T-cell (primary cell): ENCODE measurements at regions not wholly inside any gene's neighbourhood (a gene's known extent, or its start where the extent isn't known, plus 50 kb on each side); places are given as distances from the start of the nearest gene placed in this dataset.

ENCODE experiments used
- ATAC-seq, 4 experiments: fragments of 200-7000 bp in 3 of 4; fragments of 150-1000 bp in 1 of 4; cut with Tn5 transposase; replicated peaks in 1 of 4; 1 replicate in 3 of 4; 2 replicates in 1 of 4; pipeline ENCODE4 v1.10.0; 2021; ENCODE audit warnings: moderate library complexity in 3 of 4, mild to moderate bottlenecking in 2 of 4, moderate number of reproducible peaks in 1 of 4
- CTCF ChIA-PET, 2 donors: fragments of 300-600 bp; sonication (Branson Sonifier 250); formaldehyde crosslinking; loops; one replicate each; lab custom pipeline; 2022; ENCODE audit warnings: antibody characterized with exemption in 2 of 2; lab: Charles Lee
- POLR2A ChIA-PET, 2 donors: fragments of 300-600 bp; sonication (Branson Sonifier 250); formaldehyde crosslinking; loops; one replicate each; lab custom pipeline; 2022; ENCODE audit warnings: antibody characterized with exemption in 2 of 2; lab: Charles Lee
- DNase-seq, 35 experiments: peaks; one replicate each; pipeline versions ENCODE4 v3.0.0 to v3.0.0-alpha.2; 2013 to 2023
- H3K27ac ChIP-seq: one replicate; pipeline ENCODE4 v1.5.1; 2013; ENCODE audit warnings: low read length
- H3K27me3 ChIP-seq, 2 experiments: replicated peaks in 1 of 2; 1 replicate in 1 of 2; 2 replicates in 1 of 2; pipeline versions ENCODE4 v1.6.1 to v1.7.0; 2013; ENCODE audit warnings: low read length in 1 of 2, mixed read lengths in 1 of 2; ENCODE audit not compliant: control insufficient read depth in 2 of 2, insufficient read depth in 2 of 2; ENCODE audit errors: extremely low read depth in 1 of 2
- H3K36me3 ChIP-seq, 2 donors: 1 replicate in 1 of 2; 2 replicates in 1 of 2; pipeline versions ENCODE4 v1.6.1 to v1.7.0; 2013; ENCODE audit warnings: low read length in 1 of 2; ENCODE audit not compliant: control insufficient read depth in 2 of 2, insufficient read depth in 1 of 2; ENCODE audit errors: extremely low read depth in 1 of 2
- H3K4me1 ChIP-seq, 2 experiments: 1 replicate in 1 of 2; 2 replicates in 1 of 2; pipeline versions ENCODE4 v1.6.1 to v1.7.0; 2013; ENCODE audit warnings: low read length in 2 of 2, mixed read lengths in 1 of 2; ENCODE audit not compliant: insufficient read depth in 2 of 2, control insufficient read depth in 1 of 2; ENCODE audit errors: extremely low read depth in 1 of 2
- H3K4me3 ChIP-seq, 2 donors: 1 replicate in 1 of 2; 2 replicates in 1 of 2; pipeline versions ENCODE4 v1.5.1 to v1.7.0; 2013; ENCODE audit warnings: mild to moderate bottlenecking in 2 of 2, low read length in 1 of 2, moderate library complexity in 1 of 2; ENCODE audit not compliant: control insufficient read depth in 1 of 2; ENCODE audit errors: extremely low read depth in 1 of 2
- H3K9me3 ChIP-seq: 2 replicates; pipeline ENCODE4 v1.7.0; 2013
- H3K27ac Mint-ChIP-seq, 2 donors: one replicate each; pipeline ENCODE4 v1.8.0; 2020 to 2021; ENCODE audit warnings: mild to moderate bottlenecking in 2 of 2, mixed read lengths in 2 of 2
- H3K27me3 Mint-ChIP-seq, 2 donors: one replicate each; pipeline ENCODE4 v1.8.0; 2021 to 2022; ENCODE audit warnings: mixed read lengths in 2 of 2
- H3K36me3 Mint-ChIP-seq: one replicate; pipeline ENCODE4 v1.8.0; 2021; ENCODE audit warnings: mixed read lengths
- H3K4me1 Mint-ChIP-seq, 3 donors: one replicate each; pipeline ENCODE4 v1.8.0; 2020 to 2022; ENCODE audit warnings: mixed read lengths in 3 of 3, mild to moderate bottlenecking in 1 of 3
- H3K4me3 Mint-ChIP-seq, 3 donors: one replicate each; pipeline ENCODE4 v1.8.0; 2020 to 2022; ENCODE audit warnings: mild to moderate bottlenecking in 3 of 3, mixed read lengths in 3 of 3, moderate library complexity in 3 of 3
- H3K9me3 Mint-ChIP-seq, 3 donors: one replicate each; pipeline ENCODE4 v1.8.0; 2020 to 2022; ENCODE audit warnings: mixed read lengths in 3 of 3
- WGBS: methylation state at CpG from one replicate; pipeline ENCODE4 v1.1.5; 2013; ENCODE audit warnings: missing lambda C conversion rate; ENCODE audit not compliant: insufficient coverage; 5-methylcytosine and 5-hydroxymethylcytosine counted together

GRCh38 chr11:21704539-21704938 lies 488.3 kb upstream of the ANO5 start:
- no peak for DNase-seq
- Histone ChIP-seq H3K9me3 (no peaks in the 10 kb centered on the region), H3K4me3 (no peak overlapping the region), H3K27ac (no peak overlapping the region), H3K36me3 (no peaks in the 10 kb centered on the region), H3K27me3 (no peaks in the 10 kb centered on the region), H3K4me1 (no peaks in the 10 kb centered on the region)
- Mint-ChIP-seq H3K4me3 (no peak overlapping the region), H3K27ac (no peak overlapping the region), H3K9me3 (peaks cover 0 to 12% (median 7%) of the 10 kb centered on the region in 3 donors), H3K36me3 (no peaks in the 10 kb centered on the region), H3K4me1 (no peaks in the 10 kb centered on the region), H3K27me3 (no peaks in the 10 kb centered on the region)
- CTCF ChIA-PET = no interaction called here
- WGBS = 33% methylated on average over 1 of the region's 2 CpGs
- ATAC-seq = no peak
- POLR2A ChIA-PET = interaction anchor here in 1 of 2 donors (0.6 kb wide), 1 partner anchor 9 kb away, joined by 3 read pairs; no protein-coding TSS in a partner anchor

- ATAC-seq = no peak
- H3K4me3 ChIP-seq = no peak overlapping the region
- H3K36me3 Mint-ChIP-seq = no peaks in the 10 kb centered on the region
- no peaks in the 10 kb centered on the region for H3K36me3 ChIP-seq
- H3K9me3 Mint-ChIP-seq = peaks cover 6 to 15% (median 10%) of the 10 kb centered on the region in 3 donors
- no CpG with 5 or more reads among the region's 2 CpGs for WGBS
- H3K4me1 ChIP-seq = no peaks in the 10 kb centered on the region
- no peak overlapping the region for H3K27ac Mint-ChIP-seq
- H3K27me3 Mint-ChIP-seq = no peaks in the 10 kb centered on the region
- POLR2A ChIA-PET = no interaction called here
- no peaks in the 10 kb centered on the region for H3K9me3 ChIP-seq
- CTCF ChIA-PET = no interaction called here
- no peak overlapping the region for H3K27ac ChIP-seq
- no peaks in the 10 kb centered on the region for H3K4me1 Mint-ChIP-seq
- no peaks in the 10 kb centered on the region for H3K27me3 ChIP-seq
- no peak overlapping the region for H3K4me3 Mint-ChIP-seq
- no peak for DNase-seq
Measured at GRCh38 chr11:21707116-21707739, 485.7 kb upstream of the ANO5 start.

GRCh38 chr11:21710809-21711208 lies 482.1 kb upstream of the ANO5 start:
- Mint-ChIP-seq H3K9me3 (peaks cover 10 to 24% (median 21%) of the 10 kb centered on the region in 3 donors), H3K4me1 (no peaks in the 10 kb centered on the region), H3K36me3 (no peaks in the 10 kb centered on the region), H3K27ac (no peak overlapping the region), H3K4me3 (no peak overlapping the region), H3K27me3 (no peaks in the 10 kb centered on the region)
- Histone ChIP-seq H3K27me3 (no peaks in the 10 kb centered on the region), H3K9me3 (no peaks in the 10 kb centered on the region), H3K4me3 (no peak overlapping the region), H3K36me3 (no peaks in the 10 kb centered on the region), H3K27ac (no peak overlapping the region), H3K4me1 (no peaks in the 10 kb centered on the region)
- POLR2A ChIA-PET = no interaction called here
- WGBS = no CpG with 5 or more reads among the region's 1 CpG
- CTCF ChIA-PET = no interaction called here
- DNase-seq (no peak), ATAC-seq (no peak)

DNA sequence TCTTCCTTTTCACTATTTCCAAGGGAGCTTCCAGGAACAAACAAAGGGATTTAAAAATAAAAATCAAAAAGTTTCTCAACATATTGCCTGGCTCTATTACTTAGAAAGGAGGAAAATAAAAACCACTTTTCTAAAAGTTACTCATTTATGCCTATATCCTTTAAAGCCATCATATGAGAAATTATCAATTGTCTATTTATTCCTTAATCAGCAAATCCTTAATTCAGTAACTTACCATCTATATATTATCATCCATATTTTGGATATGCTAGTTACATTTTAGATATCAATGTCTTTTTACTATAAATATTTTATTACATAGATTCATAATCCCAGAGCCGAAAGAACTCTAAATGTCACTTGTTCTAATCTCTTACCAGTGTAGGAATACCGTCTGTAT lies 481.5 kb upstream of the ANO5 start:
- Mint-ChIP-seq H3K36me3 (no peaks in the 10 kb centered on the region), H3K27ac (no peak overlapping the region), H3K27me3 (no peaks in the 10 kb centered on the region), H3K9me3 (peaks cover 10 to 24% (median 19%) of the 10 kb centered on the region in 3 donors), H3K4me1 (no peaks in the 10 kb centered on the region), H3K4me3 (no peak overlapping the region)
- no peaks in the 10 kb centered on the region for H3K9me3 ChIP-seq
- no peak overlapping the region for H3K4me3 ChIP-seq
- H3K36me3 ChIP-seq = no peaks in the 10 kb centered on the region
- no peaks in the 10 kb centered on the region for H3K27me3 ChIP-seq
- DNase-seq (no peak), ATAC-seq (no peak)
- ChIA-PET POLR2A (no interaction called here), CTCF (no interaction called here)
- no peaks in the 10 kb centered on the region for H3K4me1 ChIP-seq
- no peak overlapping the region for H3K27ac ChIP-seq
- no CpG with 5 or more reads among the region's 2 CpGs for WGBS

GRCh38 chr11:21723678-21724077 lies 469.2 kb upstream of the ANO5 start:
- Mint-ChIP-seq H3K9me3 (peaks cover 4 to 24% (median 7%) of the 10 kb centered on the region in 3 donors), H3K4me3 (no peak overlapping the region), H3K27me3 (no peaks in the 10 kb centered on the region), H3K4me1 (no peaks in the 10 kb centered on the region), H3K27ac (no peak overlapping the region), H3K36me3 (no peaks in the 10 kb centered on the region)
- Histone ChIP-seq H3K9me3 (peaks cover 3% of the 10 kb centered on the region), H3K36me3 (no peaks in the 10 kb centered on the region), H3K27me3 (no peaks in the 10 kb centered on the region), H3K4me3 (no peak overlapping the region), H3K4me1 (no peaks in the 10 kb centered on the region), H3K27ac (no peak overlapping the region)
- DNase-seq (no peak), ATAC-seq (no peak)
- POLR2A ChIA-PET = no interaction called here
- CTCF ChIA-PET = no interaction called here

GRCh38 chr11:21727102-21727501 lies 465.8 kb upstream of the ANO5 start:
- CTCF ChIA-PET = no interaction called here
- peaks cover 3% of the 10 kb centered on the region for H3K9me3 ChIP-seq
- Mint-ChIP-seq H3K4me3 (no peak overlapping the region), H3K36me3 (no peaks in the 10 kb centered on the region), H3K9me3 (peaks cover 7 to 22% (median 17%) of the 10 kb centered on the region in 3 donors), H3K27ac (no peak overlapping the region), H3K4me1 (no peaks in the 10 kb centered on the region), H3K27me3 (no peaks in the 10 kb centered on the region)
- ATAC-seq = no peak
- H3K4me1 ChIP-seq = no peaks in the 10 kb centered on the region
- 38% methylated on average over 2 of the region's 2 CpGs for WGBS
- no peaks in the 10 kb centered on the region for H3K36me3 ChIP-seq
- POLR2A ChIA-PET = no interaction called here
- no peaks in the 10 kb centered on the region for H3K27me3 ChIP-seq
- no peak for DNase-seq
- no peak overlapping the region for H3K4me3 ChIP-seq
- H3K27ac ChIP-seq = no peak overlapping the region

- Histone ChIP-seq H3K4me3 (no peak overlapping the region), H3K4me1 (no peaks in the 10 kb centered on the region), H3K27ac (no peak overlapping the region), H3K27me3 (no peaks in the 10 kb centered on the region), H3K36me3 (no peaks in the 10 kb centered on the region), H3K9me3 (peaks cover 2% of the 10 kb centered on the region)
- ATAC-seq (no peak), DNase-seq (no peak)
- H3K27ac Mint-ChIP-seq = no peak overlapping the region
- CTCF ChIA-PET = no interaction called here
- H3K36me3 Mint-ChIP-seq = no peaks in the 10 kb centered on the region
- no CpG with 5 or more reads among the region's 1 CpG for WGBS
- H3K4me3 Mint-ChIP-seq = no peak overlapping the region
- POLR2A ChIA-PET = no interaction called here
- no peaks in the 10 kb centered on the region for H3K4me1 Mint-ChIP-seq
- peaks cover 17 to 28% (median 21%) of the 10 kb centered on the region in 3 donors for H3K9me3 Mint-ChIP-seq
- H3K27me3 Mint-ChIP-seq = no peaks in the 10 kb centered on the region
Measured at GRCh38 chr11:21736404-21736803, 456.5 kb upstream of the ANO5 start.
